ENCODE measurements at regions not wholly inside any gene's neighbourhood (a gene's known extent, or its start where the extent isn't known, plus 50 kb on each side); places are given as distances from the start of the nearest gene placed in this dataset.

- peak; percentile 30 for DNase-seq
These were observed 402.1 kb downstream of the PDCD6IP start for GRCh38 chr3:34200576-34200975.

- peak; percentile 28 for DNase-seq
These were observed 404.5 kb downstream of the PDCD6IP start for GRCh38 chr3:34202975-34203374.

- DNase-seq = no peak
These were observed 405.0 kb downstream of the PDCD6IP start for GRCh38 chr3:34203386-34203785.

GRCh38 chr3:34207002-34207401 is 408.6 kb downstream of the PDCD6IP start:
- DNase-seq = no peak

GRCh38 chr3:34207806-34208205 is 409.4 kb downstream of the PDCD6IP start:
- DNase-seq = no peak

GRCh38 chr3:34212175-34212574 is 413.7 kb downstream of the PDCD6IP start:
- no peak for DNase-seq

GRCh38 chr3:34212656-34213055 is 414.2 kb downstream of the PDCD6IP start:
- DNase-seq = no peak

- DNase-seq = no peak
These were observed 415.0 kb downstream of the PDCD6IP start for GRCh38 chr3:34213478-34213877.

GRCh38 chr3:34216711-34217335 is 418.4 kb downstream of the PDCD6IP start:
- DNase-seq = no peak

- DNase-seq = no peak
These were observed 420.4 kb downstream of the PDCD6IP start for GRCh38 chr3:34218706-34219385.

GRCh38 chr3:34219556-34219955 is 421.1 kb downstream of the PDCD6IP start:
- no peak for DNase-seq

GRCh38 chr3:34225821-34226366 is 427.5 kb downstream of the PDCD6IP start:
- DNase-seq = no peak

- DNase-seq = no peak
These were observed 431.4 kb downstream of the PDCD6IP start for GRCh38 chr3:34229876-34230275.

- DNase-seq = no peak
These were observed 436.7 kb downstream of the PDCD6IP start for GRCh38 chr3:34235096-34235495.

GRCh38 chr3:34237946-34238345 is 439.5 kb downstream of the PDCD6IP start:
- no peak for DNase-seq

GRCh38 chr3:34238407-34238806 is 440.0 kb downstream of the PDCD6IP start:
- no peak for DNase-seq

- no peak for DNase-seq
These were observed 440.9 kb downstream of the PDCD6IP start for GRCh38 chr3:34239287-34239686.

- no peak for DNase-seq
These were observed 441.4 kb downstream of the PDCD6IP start for GRCh38 chr3:34239875-34240274.

GRCh38 chr3:34247401-34247800 is 449.0 kb downstream of the PDCD6IP start:
- DNase-seq = no peak

- DNase-seq = no peak
These were observed 449.9 kb downstream of the PDCD6IP start for GRCh38 chr3:34248352-34248751.

- DNase-seq = no peak
These were observed 455.9 kb downstream of the PDCD6IP start for GRCh38 chr3:34254285-34254684.

GRCh38 chr3:34256021-34256420 is 457.6 kb downstream of the PDCD6IP start:
- no peak for DNase-seq

GRCh38 chr3:34256791-34257190 is 458.4 kb downstream of the PDCD6IP start:
- no peak for DNase-seq

GRCh38 chr3:34258271-34258998 is 460.0 kb downstream of the PDCD6IP start:
- DNase-seq = no peak

Measured in NCI-H2171 treated with DMSO at 0.1 percent for 48 hours (cell line).